CD14-positive monocyte (primary cell): ENCODE measurements at regions not wholly inside any gene's neighbourhood (a gene's known extent, or its start where the extent isn't known, plus 50 kb on each side); places are given as distances from the start of the nearest gene placed in this dataset.

Experiments used
- DNase-seq, 3 donors: peaks; one replicate each; pipeline ENCODE4 v3.0.0-alpha.2; 2011 to 2022
- H2AFZ ChIP-seq: 2 replicates; pipeline ENCODE4 v1.6.0; 2012; ENCODE audit warnings: mild to moderate bottlenecking, low read depth, low read length, inconsistent platforms; ENCODE audit not compliant: insufficient read depth, poor library complexity, severe bottlenecking
- H3K27ac ChIP-seq, 2 donors: 1 replicate in 1 of 2; 2 replicates in 1 of 2; pipeline ENCODE4 v1.5.1; 2012 to 2013; ENCODE audit warnings: low read length in 2 of 2, control low read depth in 1 of 2, inconsistent platforms in 1 of 2, low read depth in 1 of 2, mild to moderate bottlenecking in 1 of 2
- H3K27me3 ChIP-seq, 2 donors: one replicate each; pipeline versions ENCODE4 v1.6.0 to v1.6.1; 2011 to 2013; ENCODE audit warnings: low read length in 2 of 2; ENCODE audit not compliant: control insufficient read depth in 2 of 2, insufficient read depth in 2 of 2
- H3K36me3 ChIP-seq, 2 donors: replicated peaks in 1 of 2; 1 replicate in 1 of 2; 2 replicates in 1 of 2; pipeline versions ENCODE4 v1.5.1 to v1.6.1; 2012 to 2013; ENCODE audit warnings: low read length in 2 of 2, control low read depth in 1 of 2, inconsistent platforms in 1 of 2, mild to moderate bottlenecking in 1 of 2; ENCODE audit not compliant: insufficient read depth in 2 of 2, control insufficient read depth in 1 of 2
- H3K4me1 ChIP-seq, 2 donors: 1 replicate in 1 of 2; 2 replicates in 1 of 2; pipeline versions ENCODE4 v1.5.1 to v1.6.1; 2012 to 2013; ENCODE audit warnings: low read length in 2 of 2, control low read depth in 1 of 2, inconsistent platforms in 1 of 2, mild to moderate bottlenecking in 1 of 2, moderate library complexity in 1 of 2; ENCODE audit not compliant: insufficient read depth in 2 of 2, control insufficient read depth in 1 of 2
- H3K4me2 ChIP-seq: replicated peaks from 2 replicates; pipeline ENCODE3; 2012; ENCODE audit warnings: low read length, moderate library complexity, mild to moderate bottlenecking; ENCODE audit not compliant: poor library complexity, severe bottlenecking; ENCODE audit errors: extremely low read depth
- H3K4me3 ChIP-seq, 3 experiments: fragments of 200-600 bp in 1 of 3; sonication (generic) in 1 of 3; replicated peaks in 1 of 3; 1 replicate in 2 of 3; 2 replicates in 1 of 3; pipeline ENCODE4 v1.5.1; 2011 to 2013; ENCODE audit warnings: low read length in 3 of 3, mild to moderate bottlenecking in 3 of 3, control low read depth in 2 of 3, low read depth in 2 of 3, inconsistent platforms in 1 of 3, moderate library complexity in 1 of 3
- H3K79me2 ChIP-seq: 2 replicates; pipeline ENCODE4 v1.6.0; 2012; ENCODE audit warnings: mild to moderate bottlenecking, control low read depth, inconsistent platforms, low read length, moderate library complexity; ENCODE audit not compliant: insufficient read depth
- H3K9ac ChIP-seq: 2 replicates; pipeline ENCODE4 v1.6.0; 2017; ENCODE audit warnings: low read length, mild to moderate bottlenecking; ENCODE audit not compliant: insufficient read depth, poor library complexity, severe bottlenecking
- H3K9me3 ChIP-seq, 2 donors: replicated peaks in 1 of 2; 1 replicate in 1 of 2; 2 replicates in 1 of 2; pipeline versions ENCODE4 v1.5.1 to v1.6.1; 2012 to 2013; ENCODE audit warnings: low read length in 2 of 2, control low read depth in 1 of 2; ENCODE audit not compliant: control insufficient read depth in 1 of 2, insufficient read depth in 1 of 2
- H4K20me1 ChIP-seq: 2 replicates; pipeline ENCODE4 v1.6.0; 2012; ENCODE audit warnings: mild to moderate bottlenecking, low read length, control low read depth, moderate library complexity; ENCODE audit not compliant: insufficient read depth
- H3K27ac Mint-ChIP-seq, 7 donors: one replicate each; pipeline ENCODE4 v1.8.0; 2020; ENCODE audit warnings: mild to moderate bottlenecking in 7 of 7, mixed read lengths in 7 of 7, moderate library complexity in 6 of 7, inconsistent platforms in 2 of 7
- H3K27me3 Mint-ChIP-seq, 3 donors: one replicate each; pipeline ENCODE4 v1.8.0; 2021 to 2022; ENCODE audit warnings: low read depth in 3 of 3, mild to moderate bottlenecking in 3 of 3, mixed read lengths in 3 of 3, moderate library complexity in 3 of 3, inconsistent platforms in 1 of 3
- H3K36me3 Mint-ChIP-seq, 2 donors: one replicate each; pipeline ENCODE4 v1.8.0; 2020; ENCODE audit warnings: mixed read lengths in 2 of 2, inconsistent platforms in 1 of 2, mild to moderate bottlenecking in 1 of 2
- H3K4me1 Mint-ChIP-seq: one replicate; pipeline ENCODE4 v1.8.0; 2020; ENCODE audit warnings: mild to moderate bottlenecking, mixed read lengths
- H3K4me3 Mint-ChIP-seq, 2 donors: one replicate each; pipeline ENCODE4 v1.8.0; 2020; ENCODE audit warnings: mild to moderate bottlenecking in 2 of 2, mixed read lengths in 2 of 2, moderate library complexity in 1 of 2
- H3K9me3 Mint-ChIP-seq, 7 donors: one replicate each; pipeline ENCODE4 v1.8.0; 2020 to 2022; ENCODE audit warnings: mixed read lengths in 7 of 7, mild to moderate bottlenecking in 6 of 7, moderate library complexity in 6 of 7, inconsistent platforms in 2 of 7
- WGBS: methylation state at CpG from one replicate; pipeline ENCODE4 v1.1.5; 2013; ENCODE audit warnings: missing lambda C conversion rate; ENCODE audit not compliant: insufficient coverage; 5-methylcytosine and 5-hydroxymethylcytosine counted together
- intact Hi-C, 2 donors: fragments of 100-400 bp; cut with micrococcal nuclease; formaldehyde crosslinking; loops; one replicate each; pipeline versions ENCODE4 v1.15.0 to v1.15.1; 2023
- TF ChIP-seq, protein P1 (sequence below): fragments of 200-600 bp; IDR thresholded peaks from one replicate; pipeline ENCODE4 v1.8.0; 2022; ENCODE audit warnings: antibody characterized with exemption, mild to moderate bottlenecking

DNA sequence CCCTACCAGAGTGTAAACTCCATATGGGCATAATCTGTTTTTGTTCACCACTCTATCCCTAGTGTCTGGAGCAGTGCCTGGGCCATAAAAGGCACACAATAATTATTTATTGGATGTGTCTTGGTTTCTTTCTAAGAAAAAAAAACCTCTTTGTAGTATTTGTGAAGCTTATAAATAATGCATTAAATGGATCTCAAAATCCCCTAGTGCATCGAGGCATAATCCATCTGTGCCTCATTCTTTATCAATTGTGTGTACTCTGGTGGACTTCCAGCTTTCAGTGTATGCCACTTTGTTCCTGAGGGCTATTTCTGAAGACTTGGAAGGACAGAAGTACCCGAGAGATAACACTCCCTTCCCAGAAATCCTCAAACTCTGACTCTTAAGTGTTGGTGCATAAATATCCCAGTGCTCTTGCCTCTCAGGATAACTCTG, 255.0 kb upstream of the PHYHIPL start:
- no peak overlapping the region for H3K4me3 ChIP-seq
- H3K27ac ChIP-seq, result no peak overlapping the region
- Mint-ChIP-seq H3K27ac (no peak overlapping the region), H3K36me3 (no peaks in the 10 kb centered on the region), H3K4me1 (no peaks in the 10 kb centered on the region), H3K27me3 (peaks cover 0 to 2% (median 2%) of the 10 kb centered on the region in 3 donors), H3K9me3 (peaks cover 0 to 5% (median 0%) of the 10 kb centered on the region in 7 donors), H3K4me3 (no peak overlapping the region)
- DNase-seq, result no peak
- TF ChIP-seq, protein P1, sequence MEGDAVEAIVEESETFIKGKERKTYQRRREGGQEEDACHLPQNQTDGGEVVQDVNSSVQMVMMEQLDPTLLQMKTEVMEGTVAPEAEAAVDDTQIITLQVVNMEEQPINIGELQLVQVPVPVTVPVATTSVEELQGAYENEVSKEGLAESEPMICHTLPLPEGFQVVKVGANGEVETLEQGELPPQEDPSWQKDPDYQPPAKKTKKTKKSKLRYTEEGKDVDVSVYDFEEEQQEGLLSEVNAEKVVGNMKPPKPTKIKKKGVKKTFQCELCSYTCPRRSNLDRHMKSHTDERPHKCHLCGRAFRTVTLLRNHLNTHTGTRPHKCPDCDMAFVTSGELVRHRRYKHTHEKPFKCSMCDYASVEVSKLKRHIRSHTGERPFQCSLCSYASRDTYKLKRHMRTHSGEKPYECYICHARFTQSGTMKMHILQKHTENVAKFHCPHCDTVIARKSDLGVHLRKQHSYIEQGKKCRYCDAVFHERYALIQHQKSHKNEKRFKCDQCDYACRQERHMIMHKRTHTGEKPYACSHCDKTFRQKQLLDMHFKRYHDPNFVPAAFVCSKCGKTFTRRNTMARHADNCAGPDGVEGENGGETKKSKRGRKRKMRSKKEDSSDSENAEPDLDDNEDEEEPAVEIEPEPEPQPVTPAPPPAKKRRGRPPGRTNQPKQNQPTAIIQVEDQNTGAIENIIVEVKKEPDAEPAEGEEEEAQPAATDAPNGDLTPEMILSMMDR, result no peak
- H4K20me1 ChIP-seq, result no peaks in the 10 kb centered on the region
- H2AFZ ChIP-seq, result no peak overlapping the region
- H3K9me3 ChIP-seq, result no peaks in the 10 kb centered on the region
- H3K9ac ChIP-seq, result no peak overlapping the region
- no peak overlapping the region for H3K4me2 ChIP-seq
- H3K36me3 ChIP-seq, result no peaks in the 10 kb centered on the region
- H3K27me3 ChIP-seq, result no peaks in the 10 kb centered on the region
- WGBS, result no CpG with 5 or more reads among the region's 2 CpGs
- H3K79me2 ChIP-seq, result no peaks in the 10 kb centered on the region
- no peaks in the 10 kb centered on the region for H3K4me1 ChIP-seq
- intact Hi-C loops, result no loop called here

DNA sequence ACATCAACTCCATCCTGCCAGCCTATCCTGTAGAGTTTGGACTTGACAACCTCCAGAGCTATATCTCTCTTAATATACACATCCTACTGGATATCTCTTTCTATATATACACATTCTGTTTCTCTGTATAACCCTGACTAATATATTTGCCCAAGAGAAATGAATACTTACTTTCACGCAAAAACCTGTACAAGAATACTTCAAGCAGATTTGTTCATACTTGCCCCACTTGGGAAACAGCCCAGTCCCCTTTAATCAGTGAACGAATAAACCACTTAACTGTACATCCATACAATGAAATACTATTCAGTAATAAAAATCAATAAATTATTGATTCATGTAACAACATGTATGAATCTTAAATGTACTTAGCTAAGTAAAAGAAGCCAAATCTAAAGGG, 251.1 kb upstream of the PHYHIPL start:
- Histone ChIP-seq H3K36me3 (no peaks in the 10 kb centered on the region), H3K9ac (no peak overlapping the region), H3K27me3 (no peaks in the 10 kb centered on the region), H2AFZ (no peak overlapping the region), H3K27ac (no peak overlapping the region), H3K4me2 (no peak overlapping the region), H3K9me3 (no peaks in the 10 kb centered on the region), H4K20me1 (no peaks in the 10 kb centered on the region), H3K4me3 (no peak overlapping the region), H3K4me1 (no peaks in the 10 kb centered on the region), H3K79me2 (no peaks in the 10 kb centered on the region)
- intact Hi-C loops, result no loop called here
- no CpG with 5 or more reads among the region's 2 CpGs for WGBS
- Mint-ChIP-seq H3K4me1 (no peaks in the 10 kb centered on the region), H3K4me3 (no peak overlapping the region), H3K27me3 (peaks cover 0 to 2% (median 0%) of the 10 kb centered on the region in 3 donors), H3K27ac (no peak overlapping the region), H3K9me3 (peaks cover 0 to 9% (median 2%) of the 10 kb centered on the region in 7 donors), H3K36me3 (no peaks in the 10 kb centered on the region)
- no peak for DNase-seq
- TF ChIP-seq, protein P1, result no peak
